H9 (cell line): ENCODE measurements at regions not wholly inside any gene's neighbourhood (a gene's known extent, or its start where the extent isn't known, plus 50 kb on each side); places are given as distances from the start of the nearest gene placed in this dataset.

ENCODE experiments used
- DNase-seq: peaks from one replicate; pipeline ENCODE4 v3.0.0-alpha.2; 2017
- H2AFZ ChIP-seq: one replicate; pipeline ENCODE4 v1.6.1; 2013; ENCODE audit warnings: mild to moderate bottlenecking, low read length, control low read depth, moderate library complexity
- H2AK5ac ChIP-seq: 2 replicates; pipeline ENCODE4 v1.6.1; 2013; ENCODE audit warnings: low read length, control low read depth, mixed read lengths; ENCODE audit not compliant: insufficient read length
- H2BK120ac ChIP-seq: one replicate; pipeline ENCODE4 v1.6.1; 2013; ENCODE audit warnings: low read depth, mild to moderate bottlenecking, low read length, control low read depth, inconsistent platforms; ENCODE audit not compliant: poor library complexity, severe bottlenecking
- H2BK12ac ChIP-seq: 2 replicates; pipeline ENCODE4 v1.6.1; 2013; ENCODE audit warnings: low read length, control low read depth, mixed read lengths, low read depth; ENCODE audit not compliant: insufficient read length
- H2BK15ac ChIP-seq: 2 replicates; pipeline ENCODE4 v1.6.1; 2013; ENCODE audit warnings: low read depth, low read length, control low read depth
- H2BK20ac ChIP-seq: one replicate; pipeline ENCODE4 v1.6.1; 2013; ENCODE audit warnings: low read depth, mild to moderate bottlenecking, low read length, control low read depth, inconsistent platforms; ENCODE audit not compliant: poor library complexity, severe bottlenecking
- H2BK5ac ChIP-seq: 2 replicates; pipeline ENCODE4 v1.6.1; 2013; ENCODE audit warnings: low read length, control low read depth, mixed read lengths; ENCODE audit not compliant: insufficient read length
- H3K14ac ChIP-seq: 2 replicates; pipeline ENCODE4 v1.6.1; 2013; ENCODE audit warnings: low read length, control low read depth; ENCODE audit not compliant: insufficient read depth
- H3K18ac ChIP-seq: 2 replicates; pipeline ENCODE4 v1.6.1; 2013; ENCODE audit warnings: low read depth, mild to moderate bottlenecking, mixed read lengths, low read length, control low read depth; ENCODE audit not compliant: insufficient read length
- H3K23ac ChIP-seq: 2 replicates; pipeline ENCODE4 v1.6.1; 2013; ENCODE audit warnings: low read length, control low read depth, mixed read lengths, low read depth; ENCODE audit not compliant: insufficient read length
- H3K23me2 ChIP-seq: 2 replicates; pipeline ENCODE4 v1.6.1; 2013; ENCODE audit warnings: low read depth, mild to moderate bottlenecking, mixed read lengths, low read length, control low read depth; ENCODE audit not compliant: insufficient read length, poor library complexity, severe bottlenecking
- H3K27ac ChIP-seq: 2 replicates; pipeline ENCODE4 v1.5.1; 2013; ENCODE audit warnings: low read length, control low read depth, mixed read lengths, low read depth; ENCODE audit not compliant: insufficient read length
- H3K27me3 ChIP-seq: 2 replicates; pipeline ENCODE4 v1.6.1; 2013; ENCODE audit warnings: low read length, control low read depth, inconsistent platforms; ENCODE audit not compliant: insufficient read depth
- H3K4ac ChIP-seq: 2 replicates; pipeline ENCODE4 v1.6.1; 2013; ENCODE audit warnings: low read depth, mild to moderate bottlenecking, control low read depth, inconsistent platforms, low read length, moderate library complexity
- H3K4me1 ChIP-seq: 2 replicates; pipeline ENCODE4 v1.6.1; 2013; ENCODE audit warnings: low read length, control low read depth, inconsistent platforms; ENCODE audit not compliant: insufficient read depth
- H3K4me2 ChIP-seq: 2 replicates; pipeline ENCODE4 v1.6.1; 2013; ENCODE audit warnings: low read length, control low read depth, mixed read lengths; ENCODE audit not compliant: insufficient read length, insufficient read depth
- H3K56ac ChIP-seq: 2 replicates; pipeline ENCODE4 v1.6.1; 2013; ENCODE audit warnings: low read depth, mild to moderate bottlenecking, mixed read lengths, low read length, control low read depth; ENCODE audit not compliant: insufficient read length
- H3K79me1 ChIP-seq: 2 replicates; pipeline ENCODE4 v1.6.1; 2013; ENCODE audit warnings: low read depth, mild to moderate bottlenecking, moderate library complexity, low read length, control low read depth, inconsistent platforms; ENCODE audit not compliant: insufficient read depth, poor library complexity, severe bottlenecking
- H3K79me2 ChIP-seq: 2 replicates; pipeline ENCODE4 v1.6.1; 2013; ENCODE audit warnings: low read length, control low read depth, inconsistent platforms; ENCODE audit not compliant: insufficient read depth
- H3K9ac ChIP-seq: 2 replicates; pipeline ENCODE4 v1.6.1; 2013; ENCODE audit warnings: low read length, control low read depth, mixed read lengths; ENCODE audit not compliant: insufficient read length; ENCODE audit errors: extremely low read depth
- H3K9me3 ChIP-seq: one replicate; pipeline ENCODE4 v1.6.1; 2013; ENCODE audit warnings: low read depth, low read length, inconsistent platforms; ENCODE audit not compliant: control insufficient read depth
- H3T11ph ChIP-seq: one replicate; pipeline ENCODE4 v1.6.1; 2013; ENCODE audit warnings: mild to moderate bottlenecking, low read length, control low read depth, inconsistent platforms
- H4K20me1 ChIP-seq: one replicate; pipeline ENCODE4 v1.6.1; 2013; ENCODE audit not compliant: control insufficient read depth, insufficient read length, insufficient read depth
- H4K5ac ChIP-seq: 2 replicates; pipeline ENCODE4 v1.6.1; 2013; ENCODE audit warnings: low read depth, mild to moderate bottlenecking, mixed read lengths, low read length, control low read depth; ENCODE audit not compliant: insufficient read length
- H4K8ac ChIP-seq: replicated peaks from 2 replicates; pipeline ENCODE4 v1.6.1; 2013; ENCODE audit warnings: low read length, control low read depth, mixed read lengths, low read depth; ENCODE audit not compliant: insufficient read length
- H4K91ac ChIP-seq: 2 replicates; pipeline ENCODE4 v1.6.1; 2013; ENCODE audit warnings: low read depth, mild to moderate bottlenecking, moderate library complexity, mixed read lengths, low read length, control low read depth; ENCODE audit not compliant: insufficient read length
- H3K27ac Mint-ChIP-seq, 3 experiments: 2 replicates in 2 of 3; 3 replicates in 1 of 3; pipeline ENCODE4 v1.8.0; 2020 to 2021; ENCODE audit warnings: mixed read lengths in 3 of 3, mild to moderate bottlenecking in 1 of 3, moderate library complexity in 1 of 3
- H3K27me3 Mint-ChIP-seq: 2 replicates; pipeline ENCODE4 v1.8.0; 2021; ENCODE audit warnings: low read depth, mild to moderate bottlenecking, moderate library complexity, mixed read lengths
- H3K36me3 Mint-ChIP-seq, 3 experiments: 2 replicates in 2 of 3; 3 replicates in 1 of 3; pipeline ENCODE4 v1.8.0; 2020 to 2021; ENCODE audit warnings: low read depth in 3 of 3, mixed read lengths in 3 of 3; ENCODE audit not compliant: insufficient read depth in 1 of 3
- H3K4me1 Mint-ChIP-seq, 2 experiments: 2 replicates each; pipeline ENCODE4 v1.8.0; 2020; ENCODE audit warnings: mixed read lengths in 2 of 2
- H3K4me3 Mint-ChIP-seq, 2 experiments: 2 replicates in 1 of 2; 3 replicates in 1 of 2; pipeline ENCODE4 v1.8.0; 2020 to 2021; ENCODE audit warnings: mild to moderate bottlenecking in 2 of 2, mixed read lengths in 2 of 2, moderate library complexity in 1 of 2
- H3K9me3 Mint-ChIP-seq, 2 experiments: 2 replicates in 1 of 2; 3 replicates in 1 of 2; pipeline ENCODE4 v1.8.0; 2020; ENCODE audit warnings: mild to moderate bottlenecking in 2 of 2, mixed read lengths in 2 of 2, moderate library complexity in 1 of 2
- CTCF ChIP-seq: fragments of 200-600 bp; sonication (generic); conservative IDR thresholded peaks from 3 replicates; pipeline ENCODE4 v1.8.0; 2021; ENCODE audit warnings: antibody characterized with exemption, mild to moderate bottlenecking
- WGBS: extraction: QIAGEN DNeasy Blood & Tissue Kit; methylation state at CpG from one replicate; pipeline ENCODE4 v1.1.7; 2013; ENCODE audit warnings: missing lambda C conversion rate, low lambda C conversion rate, mixed read lengths; ENCODE audit not compliant: insufficient read length; ENCODE audit errors: extremely low coverage; 5-methylcytosine and 5-hydroxymethylcytosine counted together

GRCh38 chr5:53164478-53165165, 55.1 kb upstream of the MOCS2 start:
- no peak overlapping the region for H3K14ac ChIP-seq
- no peaks in the 10 kb centered on the region for H3K23me2 ChIP-seq
- H2BK5ac ChIP-seq: no peak overlapping the region
- no peak overlapping the region for H2BK20ac ChIP-seq
- no peak overlapping the region for H2BK12ac ChIP-seq
- H3K4me1 ChIP-seq: no peaks in the 10 kb centered on the region
- no peaks in the 10 kb centered on the region for H3K9me3 ChIP-seq
- no peak overlapping the region for H2AFZ ChIP-seq
- H3K56ac ChIP-seq: no peak overlapping the region
- TF ChIP-seq CTCF: no peak
- no peaks in the 10 kb centered on the region for H3K79me1 ChIP-seq
- H3K4ac ChIP-seq: no peak overlapping the region
- H3K23ac ChIP-seq: no peak overlapping the region
- H3K9ac ChIP-seq: no peak overlapping the region
- no peak overlapping the region for H2BK15ac ChIP-seq
- H3K27me3 Mint-ChIP-seq: no peaks in the 10 kb centered on the region
- H3K79me2 ChIP-seq: no peaks in the 10 kb centered on the region
- no peak for DNase-seq
- no peaks in the 10 kb centered on the region for H3K9me3 Mint-ChIP-seq
- no peak overlapping the region for H3K27ac ChIP-seq
- H3K27me3 ChIP-seq: no peaks in the 10 kb centered on the region
- H4K20me1 ChIP-seq: no peaks in the 10 kb centered on the region
- H3K18ac ChIP-seq: no peak overlapping the region
- H3K4me2 ChIP-seq: no peak overlapping the region
- no peak overlapping the region for H2AK5ac ChIP-seq
- no peak overlapping the region for H3T11ph ChIP-seq
- H3K4me1 Mint-ChIP-seq: no peaks in the 10 kb centered on the region
- H4K5ac ChIP-seq: no peak overlapping the region
- WGBS: no CpG with 5 or more reads among the region's 2 CpGs
- H4K91ac ChIP-seq: no peak overlapping the region
- no peak overlapping the region for H3K4me3 Mint-ChIP-seq
- no peak overlapping the region; a peak in 1 of 7 replicates for H3K27ac Mint-ChIP-seq
- H3K36me3 Mint-ChIP-seq: no peaks in the 10 kb centered on the region
- no peak overlapping the region for H2BK120ac ChIP-seq
- no peak overlapping the region for H4K8ac ChIP-seq
